Spinal cord (tissue), 9 donors: ENCODE measurements at regions not wholly inside any gene's neighbourhood (a gene's known extent, or its start where the extent isn't known, plus 50 kb on each side); places are given as distances from the start of the nearest gene placed in this dataset.
A peak's percentile ranks its signal among the peaks of the same experiment; 100 is the strongest.
"Not testable (repeated sequence)": the region's sequence is repeated elsewhere in the genome, so short reads cannot be mapped to it uniquely, and the experiment has no call there.

Experiments
- DNase-seq, 6 donors: peaks; one replicate each; pipeline versions ENCODE4 v3.0.0 to v3.0.0-alpha.2; 2013 to 2015; ENCODE audit warnings: low spot score in 6 of 6, low read depth in 4 of 6
- H3K27ac ChIP-seq: one replicate; pipeline ENCODE4 v1.5.1; 2013; ENCODE audit warnings: low read depth, low read length, control low read depth
- H3K27me3 ChIP-seq: one replicate; pipeline ENCODE4 v1.6.1; 2013; ENCODE audit warnings: low read length; ENCODE audit not compliant: control insufficient read depth, insufficient read depth
- H3K36me3 ChIP-seq: one replicate; pipeline ENCODE4 v1.6.1; 2013; ENCODE audit warnings: low read length; ENCODE audit not compliant: control insufficient read depth, insufficient read depth
- H3K4me1 ChIP-seq: one replicate; pipeline ENCODE4 v1.6.1; 2013; ENCODE audit warnings: low read length; ENCODE audit not compliant: control insufficient read depth, insufficient read depth
- H3K4me3 ChIP-seq: one replicate; pipeline ENCODE4 v1.5.1; 2013; ENCODE audit warnings: low read depth, low read length, control low read depth
- H3K9me3 ChIP-seq: one replicate; pipeline ENCODE4 v1.6.1; 2013; ENCODE audit warnings: low read length; ENCODE audit not compliant: control insufficient read depth, insufficient read depth
- WGBS: methylation state at CpG from one replicate; pipeline ENCODE4 v1.1.5; 2013; ENCODE audit warnings: missing lambda C conversion rate; ENCODE audit not compliant: insufficient coverage; 5-methylcytosine and 5-hydroxymethylcytosine counted together
- donor health status: healthy.

DNA sequence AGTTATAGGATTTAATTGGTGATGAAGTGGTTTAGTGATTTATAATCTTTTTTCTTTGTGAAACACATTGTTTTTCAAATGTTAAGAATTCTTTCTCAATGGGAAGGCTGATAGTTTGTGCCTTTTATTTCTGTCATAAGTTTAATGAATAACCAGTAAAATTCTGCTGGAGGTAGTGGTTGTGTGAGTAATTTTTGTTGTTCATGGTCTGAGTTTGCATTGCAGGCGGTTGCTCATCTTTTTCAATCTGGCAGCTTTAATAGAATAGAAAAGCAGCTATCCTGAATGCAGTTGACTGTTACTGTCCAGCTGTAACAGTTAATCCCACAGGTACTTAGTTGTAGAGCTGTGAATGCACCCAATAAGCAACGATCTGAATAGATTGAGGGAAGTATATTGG, 215.6 kb upstream of the AFF2 start:
- no peaks in the 10 kb centered on the region for H3K36me3 ChIP-seq
- no peaks in the 10 kb centered on the region for H3K27me3 ChIP-seq
- H3K4me1 ChIP-seq: no peaks in the 10 kb centered on the region
- H3K27ac ChIP-seq: no peak overlapping the region
- H3K4me3 ChIP-seq: no peak overlapping the region
- 67% methylated on average over 1 of the region's 2 CpGs for WGBS
- DNase-seq: no peak
- H3K9me3 ChIP-seq: no peaks in the 10 kb centered on the region

DNA sequence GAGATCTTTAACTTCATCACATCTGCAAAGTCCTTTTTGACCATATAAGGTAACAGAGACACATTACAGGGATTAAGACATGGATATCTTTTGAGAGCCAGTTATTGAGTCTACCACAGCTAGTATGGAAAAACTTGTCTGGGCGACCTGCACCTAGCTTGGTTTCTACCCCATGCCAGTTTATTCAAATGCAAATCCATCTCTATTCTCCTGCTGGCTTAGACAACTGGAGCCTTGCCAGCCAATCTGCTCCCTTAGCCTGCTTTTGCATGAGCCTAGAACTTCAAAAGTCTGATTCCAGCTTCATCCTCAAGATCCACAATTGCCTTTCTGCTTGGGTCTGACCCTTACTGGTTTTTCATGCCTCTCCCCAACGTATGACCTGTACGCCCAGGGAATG, 212.0 kb upstream of the AFF2 start:
- 33% methylated on average over 1 of the region's 3 CpGs for WGBS
- Histone ChIP-seq H3K4me1 (no peaks in the 10 kb centered on the region), H3K9me3 (no peaks in the 10 kb centered on the region), H3K27me3 (no peaks in the 10 kb centered on the region), H3K27ac (no peak overlapping the region), H3K36me3 (no peaks in the 10 kb centered on the region), H3K4me3 (no peak overlapping the region)
- peak in 1 of 6 donors; percentile 10 for DNase-seq

DNA sequence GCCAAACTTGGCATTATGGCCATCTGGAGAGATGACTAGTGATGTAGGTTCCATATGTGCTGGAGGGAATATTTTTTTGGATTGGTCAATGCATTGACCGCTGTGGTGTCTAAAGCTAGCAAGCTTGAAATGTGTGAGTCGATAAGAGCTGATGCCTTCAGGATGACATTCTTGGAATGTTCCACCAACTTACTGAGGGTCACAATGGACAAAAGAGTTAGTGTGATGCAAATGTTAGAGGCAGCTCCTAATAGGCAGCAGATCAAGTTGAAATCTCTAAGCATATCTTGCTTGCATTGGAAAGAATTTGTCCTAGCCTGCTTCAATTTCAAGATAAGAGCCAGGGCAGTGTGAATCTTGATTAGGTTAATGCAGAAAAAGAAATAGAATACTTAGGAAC, 210.4 kb upstream of the AFF2 start:
- 81% methylated on average over 2 of the region's 2 CpGs for WGBS
- Histone ChIP-seq H3K27me3 (no peaks in the 10 kb centered on the region), H3K4me3 (no peak overlapping the region), H3K9me3 (no peaks in the 10 kb centered on the region), H3K36me3 (no peaks in the 10 kb centered on the region), H3K4me1 (no peaks in the 10 kb centered on the region), H3K27ac (no peak overlapping the region)
- no peak for DNase-seq

DNA sequence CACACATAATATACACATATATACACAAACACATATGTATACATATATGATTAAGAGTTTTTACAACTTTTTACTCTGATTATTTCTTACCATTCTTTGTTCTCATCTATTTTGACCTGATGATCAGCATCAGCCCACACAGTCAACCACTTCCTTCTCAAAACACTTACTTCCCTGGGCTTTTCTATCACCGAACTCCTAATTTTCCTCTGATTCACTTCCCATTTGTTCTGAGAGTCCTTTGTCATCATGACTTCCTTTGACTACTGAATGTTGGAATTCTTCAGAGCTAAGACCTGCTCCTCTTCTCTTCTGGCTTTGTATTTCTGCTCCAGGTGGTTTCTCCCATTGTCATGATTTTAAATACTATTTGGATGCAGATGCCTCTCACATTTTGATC, 209.5 kb upstream of the AFF2 start:
- no peak overlapping the region for H3K4me3 ChIP-seq
- 73% methylated on average over 1 of the region's 1 CpG for WGBS
- H3K27ac ChIP-seq: no peak overlapping the region
- H3K4me1 ChIP-seq: no peaks in the 10 kb centered on the region
- H3K36me3 ChIP-seq: no peaks in the 10 kb centered on the region
- DNase-seq: no peak
- no peaks in the 10 kb centered on the region for H3K27me3 ChIP-seq
- no peaks in the 10 kb centered on the region for H3K9me3 ChIP-seq

DNA sequence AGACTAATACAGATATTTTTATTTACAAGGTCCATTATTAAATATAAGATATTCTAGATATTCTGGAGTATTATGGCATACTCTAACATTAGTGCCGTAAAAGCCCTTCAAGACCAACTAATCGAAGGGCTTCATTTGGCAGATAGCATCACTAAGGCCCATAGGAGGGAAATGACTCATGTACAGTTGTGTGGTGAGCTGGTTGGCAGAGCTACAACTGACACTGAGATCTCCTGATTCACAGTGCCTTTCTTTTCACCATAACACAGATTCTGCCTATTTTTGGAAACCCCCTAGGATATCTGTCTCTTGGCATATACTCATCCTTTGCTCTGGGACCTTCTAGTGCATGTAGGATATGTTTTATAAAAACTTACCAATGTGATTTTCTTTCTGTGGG, 201.7 kb upstream of the AFF2 start:
- no peaks in the 10 kb centered on the region for H3K9me3 ChIP-seq
- H3K36me3 ChIP-seq: no peaks in the 10 kb centered on the region
- DNase-seq: no peak
- no peaks in the 10 kb centered on the region for H3K27me3 ChIP-seq
- no peak overlapping the region for H3K4me3 ChIP-seq
- no peaks in the 10 kb centered on the region for H3K4me1 ChIP-seq
- WGBS: no CpG with 5 or more reads among the region's 2 CpGs
- H3K27ac ChIP-seq: no peak overlapping the region

DNA sequence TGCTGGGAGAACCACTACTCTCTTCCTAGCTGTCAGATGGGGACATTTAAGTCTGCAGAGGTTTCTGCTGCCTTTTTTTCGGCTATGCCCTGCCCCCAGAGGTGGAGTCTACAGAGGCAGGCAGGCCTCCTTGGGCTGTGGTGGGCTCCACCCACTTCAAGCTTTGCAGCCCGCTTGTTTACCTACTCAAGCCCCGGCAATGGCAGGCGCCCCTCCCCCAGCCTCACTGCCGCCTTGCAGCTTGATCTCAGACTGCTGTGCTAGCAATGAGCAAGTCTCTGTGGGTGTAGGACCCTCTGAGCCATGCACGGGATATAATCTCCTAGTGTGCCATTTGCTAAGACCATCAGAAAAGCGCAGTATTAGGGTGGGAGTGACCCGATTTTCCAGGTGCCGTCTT, 195.2 kb upstream of the AFF2 start:
- not testable (repeated sequence) for DNase-seq, H3K27ac ChIP-seq, H3K36me3 ChIP-seq, H3K4me1 ChIP-seq, H3K4me3 ChIP-seq, H3K9me3 ChIP-seq, H3K27me3 ChIP-seq
- WGBS: 100% methylated on average over 2 of the region's 9 CpGs

DNA sequence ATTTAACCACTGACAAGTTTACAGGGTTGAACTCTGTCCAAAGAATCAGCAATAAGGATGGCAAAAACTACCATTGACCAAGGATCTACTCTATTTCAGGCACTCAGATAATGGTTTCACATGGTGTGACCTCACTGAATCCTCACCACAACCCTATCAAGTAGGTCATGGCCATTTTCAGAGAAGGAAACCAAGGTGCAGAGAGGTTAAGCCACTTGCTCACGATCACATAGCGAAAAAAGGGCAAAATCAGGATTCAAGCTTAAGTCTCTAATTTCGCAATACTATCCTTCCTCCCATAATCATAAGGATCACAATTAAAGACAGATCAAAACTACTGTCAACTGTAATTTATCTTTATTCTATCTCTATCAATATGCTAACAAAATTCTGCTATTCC, 191.0 kb upstream of the AFF2 start:
- H3K27ac ChIP-seq: no peak overlapping the region
- H3K4me1 ChIP-seq: no peaks in the 10 kb centered on the region
- 58% methylated on average over 3 of the region's 3 CpGs for WGBS
- H3K27me3 ChIP-seq: no peaks in the 10 kb centered on the region
- no peak overlapping the region for H3K4me3 ChIP-seq
- no peaks in the 10 kb centered on the region for H3K36me3 ChIP-seq
- peaks cover 2% of the 10 kb centered on the region for H3K9me3 ChIP-seq
- DNase-seq: no peak

DNA sequence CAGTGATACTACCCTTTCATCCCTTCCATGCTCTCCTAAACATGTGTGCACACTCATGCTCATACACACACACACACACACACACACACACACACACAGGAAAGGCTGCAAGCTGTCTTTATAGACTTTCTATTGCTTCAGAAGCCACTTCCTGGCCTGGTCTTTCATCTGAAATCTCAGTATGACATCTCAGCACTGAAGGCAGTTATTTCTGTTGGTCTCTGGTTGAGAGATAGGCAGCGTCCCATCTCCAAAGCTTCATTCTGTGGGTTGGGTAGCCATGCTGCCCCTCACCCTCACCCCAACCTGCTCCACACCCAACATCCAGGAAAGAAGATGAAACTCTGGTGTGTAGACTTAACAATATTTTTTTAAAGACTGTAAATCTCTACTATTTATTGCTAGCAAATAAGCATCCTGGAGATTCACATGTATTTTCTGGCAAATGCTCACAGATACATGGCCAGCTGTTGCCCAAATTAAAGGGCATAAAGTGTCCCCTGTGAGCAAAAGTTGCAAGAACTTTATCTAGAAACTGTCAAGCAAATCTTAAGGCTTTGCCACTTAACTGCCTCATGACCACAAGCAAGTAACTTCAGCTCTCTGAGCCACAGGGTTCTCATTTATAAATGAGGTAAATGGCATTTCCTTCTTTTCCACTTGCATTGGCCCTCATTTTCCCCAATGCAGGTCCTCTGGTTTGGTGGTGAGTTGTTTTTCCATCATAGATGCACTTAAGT, 189.8 kb upstream of the AFF2 start:
- no CpG with 5 or more reads among the region's 1 CpG for WGBS
- Histone ChIP-seq H3K27ac (no peak overlapping the region), H3K4me3 (no peak overlapping the region), H3K4me1 (no peaks in the 10 kb centered on the region), H3K9me3 (peaks cover 2% of the 10 kb centered on the region), H3K27me3 (no peaks in the 10 kb centered on the region), H3K36me3 (no peaks in the 10 kb centered on the region)
- DNase-seq: no peak

DNA sequence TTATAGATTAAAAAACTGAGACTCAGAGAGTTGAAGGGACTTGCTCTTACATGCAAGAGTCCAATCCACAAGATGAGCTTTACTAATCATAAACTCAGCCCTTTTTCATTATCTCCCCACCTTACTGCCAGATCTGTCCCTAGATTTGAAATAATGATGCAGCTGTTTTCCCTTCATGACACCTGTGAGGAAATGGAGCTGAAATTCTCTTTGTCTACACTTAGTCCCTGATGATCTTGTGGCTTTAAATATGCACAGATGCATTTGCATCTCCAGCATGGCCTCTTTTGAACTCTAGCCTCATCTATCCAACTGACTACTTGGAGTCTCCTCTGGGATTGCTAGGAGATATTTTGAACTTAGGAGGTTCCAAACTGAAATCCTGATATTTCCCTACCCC, 188.9 kb upstream of the AFF2 start:
- no peaks in the 10 kb centered on the region for H3K4me1 ChIP-seq

DNA sequence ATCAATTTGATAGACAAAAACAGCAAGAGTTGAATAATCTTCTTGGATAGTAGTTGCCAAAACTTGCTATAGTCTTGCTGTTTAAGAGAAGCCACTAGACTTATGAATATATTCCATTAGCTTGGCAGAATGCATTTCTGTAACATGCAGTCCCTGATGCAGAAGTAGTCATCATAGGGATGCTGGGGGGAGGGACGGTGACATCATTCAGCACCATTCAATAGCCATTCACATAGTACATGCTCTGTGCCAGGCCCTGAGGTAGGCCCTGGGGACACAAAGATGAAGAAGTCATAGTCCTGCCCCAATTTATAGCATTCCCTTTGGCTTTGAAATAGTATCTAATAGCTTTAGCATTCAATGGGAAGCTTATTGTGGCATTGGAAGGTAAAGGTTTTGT, 185.5 kb upstream of the AFF2 start:
- WGBS: no CpG with 5 or more reads among the region's 1 CpG
- no peaks in the 10 kb centered on the region for H3K4me1 ChIP-seq
- H3K9me3 ChIP-seq: no peaks in the 10 kb centered on the region
- no peak overlapping the region for H3K4me3 ChIP-seq
- H3K27me3 ChIP-seq: no peaks in the 10 kb centered on the region
- no peak overlapping the region for H3K27ac ChIP-seq
- H3K36me3 ChIP-seq: no peaks in the 10 kb centered on the region
- no peak for DNase-seq

More for the DNA sequence above, 188.9 kb upstream of the AFF2 start:
- no peak overlapping the region for H3K27ac ChIP-seq
- H3K36me3 ChIP-seq: no peaks in the 10 kb centered on the region
- no peaks in the 10 kb centered on the region for H3K9me3 ChIP-seq
- no peak overlapping the region for H3K4me3 ChIP-seq
- H3K27me3 ChIP-seq: no peaks in the 10 kb centered on the region
- no peak for DNase-seq
